ENCODE measurements at regions not wholly inside any gene's neighbourhood (a gene's known extent, or its start where the extent isn't known, plus 50 kb on each side); places are given as distances from the start of the nearest gene placed in this dataset.

GRCh38 chr2:239801404-239802184 is 223.5 kb downstream of the NDUFA10 start (continued):
- TF ChIP-seq, protein P1, sequence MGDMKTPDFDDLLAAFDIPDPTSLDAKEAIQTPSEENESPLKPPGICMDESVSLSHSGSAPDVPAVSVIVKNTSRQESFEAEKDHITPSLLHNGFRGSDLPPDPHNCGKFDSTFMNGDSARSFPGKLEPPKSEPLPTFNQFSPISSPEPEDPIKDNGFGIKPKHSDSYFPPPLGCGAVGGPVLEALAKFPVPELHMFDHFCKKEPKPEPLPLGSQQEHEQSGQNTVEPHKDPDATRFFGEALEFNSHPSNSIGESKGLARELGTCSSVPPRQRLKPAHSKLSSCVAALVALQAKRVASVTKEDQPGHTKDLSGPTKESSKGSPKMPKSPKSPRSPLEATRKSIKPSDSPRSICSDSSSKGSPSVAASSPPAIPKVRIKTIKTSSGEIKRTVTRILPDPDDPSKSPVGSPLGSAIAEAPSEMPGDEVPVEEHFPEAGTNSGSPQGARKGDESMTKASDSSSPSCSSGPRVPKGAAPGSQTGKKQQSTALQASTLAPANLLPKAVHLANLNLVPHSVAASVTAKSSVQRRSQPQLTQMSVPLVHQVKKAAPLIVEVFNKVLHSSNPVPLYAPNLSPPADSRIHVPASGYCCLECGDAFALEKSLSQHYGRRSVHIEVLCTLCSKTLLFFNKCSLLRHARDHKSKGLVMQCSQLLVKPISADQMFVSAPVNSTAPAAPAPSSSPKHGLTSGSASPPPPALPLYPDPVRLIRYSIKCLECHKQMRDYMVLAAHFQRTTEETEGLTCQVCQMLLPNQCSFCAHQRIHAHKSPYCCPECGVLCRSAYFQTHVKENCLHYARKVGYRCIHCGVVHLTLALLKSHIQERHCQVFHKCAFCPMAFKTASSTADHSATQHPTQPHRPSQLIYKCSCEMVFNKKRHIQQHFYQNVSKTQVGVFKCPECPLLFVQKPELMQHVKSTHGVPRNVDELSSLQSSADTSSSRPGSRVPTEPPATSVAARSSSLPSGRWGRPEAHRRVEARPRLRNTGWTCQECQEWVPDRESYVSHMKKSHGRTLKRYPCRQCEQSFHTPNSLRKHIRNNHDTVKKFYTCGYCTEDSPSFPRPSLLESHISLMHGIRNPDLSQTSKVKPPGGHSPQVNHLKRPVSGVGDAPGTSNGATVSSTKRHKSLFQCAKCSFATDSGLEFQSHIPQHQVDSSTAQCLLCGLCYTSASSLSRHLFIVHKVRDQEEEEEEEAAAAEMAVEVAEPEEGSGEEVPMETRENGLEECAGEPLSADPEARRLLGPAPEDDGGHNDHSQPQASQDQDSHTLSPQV (IDR thresholded peaks at IDR 0.05), result no peak
- TF ChIP-seq YY1 (IDR thresholded peaks at IDR 0.05; ENCODE audit: low read depth, low read length) (no peak), NFXL1 (IDR thresholded peaks at IDR 0.05; ENCODE audit: borderline replicate concordance) (no peak), ZNF217 (IDR thresholded peaks at IDR 0.05) (no peak), SMC3 (IDR thresholded peaks at IDR 0.05; ENCODE audit: borderline replicate concordance, low read length) (no peak)

DNA sequence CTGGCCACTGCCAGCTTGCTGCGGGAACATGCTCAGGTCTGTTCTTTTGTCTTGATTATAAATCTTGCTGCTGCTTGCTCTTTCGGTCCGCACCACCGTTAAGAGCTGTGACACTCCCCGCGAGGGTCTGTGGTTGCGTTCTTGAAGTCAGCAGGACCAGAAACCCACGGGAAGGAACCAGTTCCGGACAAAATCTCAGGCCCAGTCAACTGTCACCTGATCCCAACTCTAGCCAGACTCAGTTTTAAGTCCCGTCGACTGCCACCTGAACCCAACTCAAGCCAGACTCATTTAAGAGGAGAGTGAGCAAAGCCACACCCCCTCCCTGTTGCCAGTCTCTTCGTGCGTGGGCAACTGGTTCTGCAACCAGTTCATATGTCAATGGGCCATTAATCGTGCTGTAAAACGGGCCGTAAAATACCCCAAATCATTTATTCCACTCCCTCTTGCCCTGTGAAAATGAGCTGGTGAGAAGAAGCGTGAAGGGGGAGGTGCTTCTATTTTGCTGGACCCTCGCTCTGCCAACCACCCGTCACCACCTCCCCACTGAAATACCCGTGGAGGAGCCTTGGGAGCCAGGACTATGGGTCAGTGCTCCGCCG is 224.3 kb downstream of the NDUFA10 start:
- no peak for ATAC-seq
- Histone ChIP-seq H3K4me2 (ENCODE audit: control insufficient read depth, insufficient read depth) (no peak overlapping the region), H3K4me3 (no peak overlapping the region), H4K20me1 (ENCODE audit: control insufficient read depth, insufficient read depth) (no peaks in the 10 kb centered on the region), H3K9ac (ENCODE audit: control insufficient read depth, insufficient read depth, low read length) (no peak overlapping the region), H3K79me2 (ENCODE audit: control insufficient read depth, insufficient read depth, low read length) (no peaks in the 10 kb centered on the region), H3K27me3 (replicated peaks in 1 of 2; ENCODE audit: control insufficient read depth in 2 of 2, insufficient read depth in 2 of 2, low read length in 1 of 2) (no peaks in the 10 kb centered on the region), H3K36me3 (ENCODE audit: control insufficient read depth in 2 of 2, insufficient read depth in 2 of 2, low read length in 1 of 2) (no peaks in the 10 kb centered on the region), H2AFZ (ENCODE audit: control insufficient read depth, low read depth, low read length) (no peak overlapping the region), H3K4me1 (ENCODE audit: control insufficient read depth, insufficient read depth, low read length) (no peaks in the 10 kb centered on the region), H3K27ac (ENCODE audit: control insufficient read depth, insufficient read depth) (no peak overlapping the region), H3K9me3 (replicated peaks; ENCODE audit: control insufficient read depth, insufficient read depth, low read length) (no peaks in the 10 kb centered on the region)
- ChIA-PET RAD21 (ENCODE audit: unreplicated experiment) (no interaction called here), POLR2A (no interaction called here), SMC1A (ENCODE audit: uncharacterized antibody, unreplicated experiment) (no interaction called here), CTCF (no interaction called here)
- BruUV-seq (replicated peaks), result no TSS peak
- no peak for FAIRE-seq
- intact Hi-C loops (cut with micrococcal nuclease; ENCODE audit: unreplicated experiment), result no loop called here
- in situ Hi-C loops (cut with MboI), result no loop called here
- WGBS (ENCODE audit: insufficient coverage, insufficient replicate concordance, low lambda C conversion rate, missing lambda C conversion rate), result 58% methylated on average over 22 of the region's 22 CpGs
- no peak for DNase-seq (ENCODE audit: low read depth, low spot score)
- TF ChIP-seq ZBTB40 (IDR thresholded peaks at IDR 0.05; ENCODE audit: borderline replicate concordance) (no peak), BRCA1 (IDR thresholded peaks at IDR 0.05; ENCODE audit: low read depth, low read length) (no peak), ZNF274 (IDR thresholded peaks at IDR 0.05; ENCODE audit: insufficient read depth, insufficient read length) (no peak), RBBP5 (conservative IDR thresholded peaks at IDR 0.05) (no peak), E4F1 (IDR thresholded peaks at IDR 0.05; ENCODE audit: borderline replicate concordance, partially characterized antibody) (no peak), YY1 (IDR thresholded peaks at IDR 0.05; ENCODE audit: low read depth, low read length) (no peak), POLR2AphosphoS5 (IDR thresholded peaks at IDR 0.05; ENCODE audit: low read length) (no peak)

Measured in GM12878 (cell line).